HFFc6 (cell line): ENCODE measurements at regions not wholly inside any gene's neighbourhood (a gene's known extent, or its start where the extent isn't known, plus 50 kb on each side); places are given as distances from the start of the nearest gene placed in this dataset.

Experiments
- DNase-seq: peaks from one replicate; pipeline ENCODE4 v3.0.0-alpha.2; 2018
- H3K27ac Mint-ChIP-seq: 2 replicates; pipeline ENCODE4 v1.8.0; 2020; ENCODE audit warnings: mild to moderate bottlenecking, mixed read lengths
- H3K27me3 Mint-ChIP-seq: 2 replicates; pipeline ENCODE4 v1.8.0; 2021; ENCODE audit warnings: mild to moderate bottlenecking, moderate library complexity, mixed read lengths; ENCODE audit not compliant: insufficient read depth
- H3K36me3 Mint-ChIP-seq: 2 replicates; pipeline ENCODE4 v1.8.0; 2021; ENCODE audit warnings: low read depth, mixed read lengths
- H3K4me1 Mint-ChIP-seq: 2 replicates; pipeline ENCODE4 v1.8.0; 2020; ENCODE audit warnings: low read depth, mixed read lengths
- H3K4me3 Mint-ChIP-seq: 2 replicates; pipeline ENCODE4 v1.8.0; 2020; ENCODE audit warnings: mild to moderate bottlenecking, moderate library complexity, mixed read lengths
- H3K9me3 Mint-ChIP-seq: 2 replicates; pipeline ENCODE4 v1.8.0; 2020; ENCODE audit warnings: mild to moderate bottlenecking, mixed read lengths
- TF ChIP-seq, protein P1 (sequence below): fragments of 200-600 bp; sonication (generic); IDR thresholded peaks from 2 replicates; pipeline ENCODE4 v1.5.0; 2021; ENCODE audit warnings: antibody characterized with exemption, mild to moderate bottlenecking

DNA sequence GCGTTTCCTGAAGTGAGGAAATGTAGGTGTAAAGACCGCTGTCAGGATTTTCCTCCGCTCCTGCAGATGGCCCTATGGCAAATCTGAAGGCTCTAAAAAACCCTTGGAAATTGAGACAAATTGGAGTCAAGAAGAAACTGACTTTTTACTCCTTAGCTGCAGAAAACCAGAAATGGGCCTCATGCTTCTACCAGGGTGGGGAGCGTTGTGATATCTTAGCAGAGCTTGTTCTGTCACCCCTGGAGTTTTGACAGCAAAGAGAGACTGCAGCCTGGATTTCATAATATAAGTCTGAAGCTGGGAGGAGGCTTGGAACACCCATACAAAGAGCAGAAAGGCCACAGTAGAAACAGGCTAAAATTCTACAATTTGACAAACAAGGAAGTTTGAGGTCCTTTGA is 283.0 kb upstream of the PLSCR5 start:
- H3K27me3 Mint-ChIP-seq, result no peaks in the 10 kb centered on the region; the same call in none of the 2 replicates
- no peaks in the 10 kb centered on the region for H3K36me3 Mint-ChIP-seq
- H3K4me3 Mint-ChIP-seq, result no peak overlapping the region
- TF ChIP-seq, protein P1, sequence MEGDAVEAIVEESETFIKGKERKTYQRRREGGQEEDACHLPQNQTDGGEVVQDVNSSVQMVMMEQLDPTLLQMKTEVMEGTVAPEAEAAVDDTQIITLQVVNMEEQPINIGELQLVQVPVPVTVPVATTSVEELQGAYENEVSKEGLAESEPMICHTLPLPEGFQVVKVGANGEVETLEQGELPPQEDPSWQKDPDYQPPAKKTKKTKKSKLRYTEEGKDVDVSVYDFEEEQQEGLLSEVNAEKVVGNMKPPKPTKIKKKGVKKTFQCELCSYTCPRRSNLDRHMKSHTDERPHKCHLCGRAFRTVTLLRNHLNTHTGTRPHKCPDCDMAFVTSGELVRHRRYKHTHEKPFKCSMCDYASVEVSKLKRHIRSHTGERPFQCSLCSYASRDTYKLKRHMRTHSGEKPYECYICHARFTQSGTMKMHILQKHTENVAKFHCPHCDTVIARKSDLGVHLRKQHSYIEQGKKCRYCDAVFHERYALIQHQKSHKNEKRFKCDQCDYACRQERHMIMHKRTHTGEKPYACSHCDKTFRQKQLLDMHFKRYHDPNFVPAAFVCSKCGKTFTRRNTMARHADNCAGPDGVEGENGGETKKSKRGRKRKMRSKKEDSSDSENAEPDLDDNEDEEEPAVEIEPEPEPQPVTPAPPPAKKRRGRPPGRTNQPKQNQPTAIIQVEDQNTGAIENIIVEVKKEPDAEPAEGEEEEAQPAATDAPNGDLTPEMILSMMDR, result no peak
- H3K4me1 Mint-ChIP-seq, result peaks cover 2% of the 10 kb centered on the region; the same call in 1 of the 2 replicates
- no peak overlapping the region for H3K27ac Mint-ChIP-seq
- no peaks in the 10 kb centered on the region for H3K9me3 Mint-ChIP-seq
- DNase-seq, result no peak

DNA sequence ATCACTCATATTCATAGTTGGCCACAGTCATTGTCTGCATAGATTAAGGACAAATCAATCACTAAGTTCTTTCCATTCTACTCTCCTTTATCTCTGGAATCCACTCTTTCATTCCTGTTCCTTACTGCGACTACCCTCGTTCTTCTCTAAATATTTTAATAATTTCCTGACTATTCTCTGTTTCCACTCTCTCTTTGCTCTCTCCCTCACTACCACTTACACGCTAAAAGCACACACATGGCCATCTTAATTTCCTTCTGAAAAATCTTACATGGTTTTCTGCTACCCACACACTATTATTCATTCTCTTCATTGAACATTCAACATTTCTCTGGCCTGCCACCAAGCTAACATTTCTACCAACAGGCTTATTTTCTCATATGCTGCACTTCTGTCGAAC is 279.6 kb upstream of the PLSCR5 start:
- no peak for DNase-seq
- peaks cover 6% of the 10 kb centered on the region; the same call in 1 of the 2 replicates for H3K4me1 Mint-ChIP-seq
- TF ChIP-seq, protein P1, result no peak
- no peaks in the 10 kb centered on the region for H3K36me3 Mint-ChIP-seq
- no peaks in the 10 kb centered on the region; the same call in 1 of the 2 replicates for H3K27me3 Mint-ChIP-seq
- no peak overlapping the region for H3K27ac Mint-ChIP-seq
- no peak overlapping the region for H3K4me3 Mint-ChIP-seq
- no peaks in the 10 kb centered on the region for H3K9me3 Mint-ChIP-seq

DNA sequence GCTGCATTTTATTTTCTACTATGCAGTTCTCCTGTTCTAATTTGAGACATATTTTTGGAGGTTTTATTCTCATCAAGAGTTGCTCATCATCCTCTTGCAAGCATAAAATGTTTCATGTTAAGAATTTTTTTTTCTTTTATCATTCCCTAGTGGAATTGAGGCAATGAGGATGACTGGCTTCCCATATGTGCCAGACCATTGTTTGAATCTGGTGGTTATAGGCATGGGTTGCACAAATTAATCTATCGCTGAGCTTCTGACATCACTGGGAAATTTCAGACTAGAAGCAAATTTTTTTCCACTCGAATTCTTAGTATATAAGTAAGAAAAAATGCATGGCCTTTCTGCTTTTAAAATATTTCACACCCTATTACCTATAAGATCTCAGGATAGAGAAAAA is 279.1 kb upstream of the PLSCR5 start:
- Mint-ChIP-seq H3K4me3 (no peak overlapping the region), H3K27me3 (no peaks in the 10 kb centered on the region; the same call in 1 of the 2 replicates), H3K4me1 (peaks cover 6% of the 10 kb centered on the region; the same call in 1 of the 2 replicates), H3K9me3 (no peaks in the 10 kb centered on the region), H3K27ac (no peak overlapping the region), H3K36me3 (no peaks in the 10 kb centered on the region)
- TF ChIP-seq, protein P1, result no peak
- DNase-seq, result no peak

DNA sequence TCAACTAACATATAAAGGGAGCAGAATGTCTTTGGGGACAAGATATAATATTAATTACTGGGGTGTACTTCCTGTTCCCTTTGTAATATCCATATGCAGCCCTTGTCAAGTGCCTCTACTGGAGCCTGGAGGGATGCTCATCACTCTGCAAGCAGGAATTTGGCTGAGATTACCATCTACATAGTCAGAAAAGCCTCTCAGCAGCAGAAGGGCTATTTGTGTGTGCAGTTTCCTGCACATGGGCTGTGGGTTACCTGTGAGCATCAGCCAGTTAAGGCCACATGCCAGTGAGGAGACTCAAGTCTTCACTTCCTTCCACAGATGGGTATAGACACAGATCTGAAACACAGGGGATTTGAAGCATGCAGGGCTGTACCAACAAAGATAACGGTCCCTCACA is 278.1 kb upstream of the PLSCR5 start:
- Mint-ChIP-seq H3K27ac (no peak overlapping the region), H3K4me3 (no peak overlapping the region), H3K4me1 (peaks cover 6% of the 10 kb centered on the region; the same call in 1 of the 2 replicates), H3K27me3 (no peaks in the 10 kb centered on the region; the same call in 1 of the 2 replicates), H3K36me3 (no peaks in the 10 kb centered on the region), H3K9me3 (no peaks in the 10 kb centered on the region)
- TF ChIP-seq, protein P1, result no peak
- no peak for DNase-seq

DNA sequence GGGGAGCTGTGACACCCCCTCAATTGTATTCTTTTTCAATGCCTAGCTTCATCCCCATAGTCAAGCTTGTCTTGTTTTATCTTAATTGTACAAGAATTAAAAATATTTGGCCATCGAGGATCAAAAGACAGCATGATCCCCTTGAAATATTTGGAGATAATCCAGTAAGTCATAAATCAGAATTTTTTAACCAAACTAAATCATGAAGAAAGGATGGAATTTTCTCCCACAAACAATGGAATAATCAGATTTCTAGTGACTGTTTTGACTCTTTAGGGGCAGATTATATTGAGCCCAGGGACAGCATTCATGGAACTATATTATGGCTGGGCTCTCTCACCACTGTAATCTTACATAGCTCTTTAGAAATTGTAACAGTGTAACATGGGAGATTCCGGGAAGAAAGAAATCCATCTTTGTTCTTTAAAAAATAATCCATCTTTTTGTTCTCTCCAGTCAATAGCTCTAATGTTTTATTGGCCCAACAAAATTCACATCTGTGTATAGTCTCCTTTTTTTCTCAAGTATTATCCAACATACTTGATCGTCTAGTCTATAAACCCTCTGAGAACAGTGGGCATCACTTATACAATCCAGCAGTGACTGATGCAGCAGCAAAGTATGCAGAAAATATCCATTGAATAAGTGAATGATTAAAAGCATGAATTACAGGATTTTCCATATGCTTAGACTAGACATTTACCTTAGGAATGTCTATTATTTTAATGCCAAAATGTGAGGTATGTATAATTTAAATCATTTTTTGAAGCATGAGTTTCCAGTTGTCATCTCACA is 277.0 kb upstream of the PLSCR5 start:
- Mint-ChIP-seq H3K27me3 (no peaks in the 10 kb centered on the region; the same call in 1 of the 2 replicates), H3K36me3 (no peaks in the 10 kb centered on the region), H3K4me1 (peaks cover 6% of the 10 kb centered on the region; the same call in 1 of the 2 replicates), H3K9me3 (no peaks in the 10 kb centered on the region), H3K27ac (no peak overlapping the region), H3K4me3 (no peak overlapping the region)
- no peak for DNase-seq
- TF ChIP-seq, protein P1, result no peak
